HG03439 (cell line): ENCODE measurements at regions not wholly inside any gene's neighbourhood (a gene's known extent, or its start where the extent isn't known, plus 50 kb on each side); places are given as distances from the start of the nearest gene placed in this dataset.

Experiments
- ATAC-seq: cut with Tn5 transposase; IDR thresholded peaks from one replicate; pipeline ENCODE4 v1.9.1; 2021; ENCODE audit warnings: mild to moderate bottlenecking, moderate library complexity; ENCODE audit not compliant: unreplicated experiment

DNA sequence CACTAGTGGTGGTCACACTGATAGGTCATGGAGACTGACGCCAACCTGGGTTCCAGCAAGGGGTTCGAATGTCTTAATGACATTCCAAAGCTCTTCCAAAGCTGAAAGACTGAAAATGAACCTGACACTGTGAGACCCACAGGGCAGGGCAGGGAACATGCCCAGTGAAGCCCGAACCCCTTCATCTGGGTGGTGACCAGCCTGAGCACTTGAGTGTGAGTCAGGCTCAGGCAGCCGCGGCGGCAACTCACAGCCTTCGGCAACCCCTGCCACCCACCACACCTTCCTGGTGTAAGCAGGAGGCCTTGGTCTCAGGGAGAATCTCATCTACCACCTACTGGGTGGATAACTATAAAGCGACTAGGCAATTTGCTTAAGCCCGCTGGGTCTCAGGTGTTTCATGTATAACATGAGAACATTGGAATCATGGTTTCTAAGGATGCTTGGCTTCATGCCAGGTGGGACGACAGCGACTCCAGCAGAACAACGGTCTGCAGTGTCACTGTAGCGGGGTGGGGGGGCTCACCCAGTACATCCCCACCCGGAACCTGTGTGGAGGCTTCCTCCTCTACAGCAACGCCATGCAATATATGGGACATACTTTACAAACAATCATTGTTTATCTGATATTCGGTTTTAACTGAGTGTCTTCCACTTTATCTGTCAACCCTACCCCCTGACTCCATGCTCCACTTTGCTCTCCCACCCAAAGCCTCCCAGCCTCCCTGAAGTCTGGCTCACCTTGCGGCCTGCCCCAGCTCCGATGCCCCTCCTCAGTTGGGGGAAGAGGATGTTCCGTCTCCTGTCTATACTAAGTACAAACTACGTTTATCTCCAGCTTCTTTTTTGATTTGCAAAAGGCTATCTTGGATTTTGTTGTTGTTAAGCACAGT is 125.0 kb upstream of the MEF2A start:
- ATAC-seq, result no peak

DNA sequence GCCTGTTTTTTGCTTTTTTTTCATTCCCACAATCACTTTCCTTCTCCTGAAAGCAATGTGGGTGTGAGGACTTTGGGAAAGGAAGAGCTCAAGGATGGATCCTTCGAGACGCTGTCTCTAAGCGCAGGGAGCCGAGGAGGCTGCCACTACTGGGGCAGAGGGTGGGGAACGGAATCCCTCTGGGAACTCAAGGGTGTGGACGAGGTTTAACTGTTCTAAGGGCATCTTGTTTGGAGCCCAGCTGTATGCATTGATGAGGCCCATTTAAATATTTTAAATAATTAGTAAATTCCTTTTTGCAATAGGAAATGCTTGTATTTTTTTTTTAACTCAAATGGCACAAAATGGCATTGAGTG is 124.4 kb upstream of the MEF2A start:
- ATAC-seq, result no peak

DNA sequence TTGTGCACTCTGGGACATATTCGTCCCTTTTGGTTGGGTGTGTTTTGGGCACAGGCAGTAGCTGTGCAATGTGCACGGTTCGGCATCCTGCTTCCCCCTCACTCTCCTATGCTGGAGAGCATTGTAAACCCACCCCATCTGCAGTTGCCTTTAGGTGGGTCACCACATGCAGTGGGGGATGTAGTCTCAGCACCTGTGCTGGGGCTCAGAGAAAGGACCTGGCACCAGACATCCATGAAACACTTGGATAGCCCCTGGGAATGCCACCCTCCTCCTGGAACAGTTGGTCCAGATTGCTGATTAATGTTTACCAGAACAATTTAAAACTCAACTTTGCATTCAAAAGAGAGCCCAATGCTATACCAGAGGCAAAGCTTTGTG is 123.9 kb upstream of the MEF2A start:
- ATAC-seq, result no peak

DNA sequence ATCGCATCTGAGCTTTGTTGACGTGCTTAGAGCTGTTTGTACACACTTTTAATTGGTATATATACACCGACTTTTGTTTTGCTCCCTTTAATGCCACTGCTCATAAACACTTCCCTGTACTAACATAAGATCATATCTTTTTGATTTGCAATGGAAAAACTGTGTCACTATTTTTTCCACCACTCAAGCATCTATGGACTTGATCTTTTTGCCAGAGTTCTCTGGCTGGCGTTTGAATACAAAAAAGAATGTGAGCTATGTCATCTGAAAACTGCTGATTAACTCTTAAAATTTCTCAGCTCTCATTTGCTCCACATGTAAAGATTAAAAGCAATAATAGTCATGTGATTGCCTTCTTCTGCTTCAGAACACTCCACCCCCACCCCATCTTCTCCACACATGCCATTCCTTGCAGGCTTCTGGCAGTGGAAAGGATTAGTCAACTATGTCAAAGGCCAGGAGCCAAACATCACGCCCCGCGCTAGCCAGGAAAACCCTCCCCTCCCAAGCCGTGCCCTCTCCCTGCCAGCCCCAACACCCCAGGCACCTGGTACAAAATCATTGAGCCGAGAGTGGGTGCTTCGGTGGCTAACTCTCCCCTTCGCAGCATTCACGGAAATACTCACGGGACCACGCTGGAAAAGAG is 123.4 kb upstream of the MEF2A start:
- no peak for ATAC-seq

DNA sequence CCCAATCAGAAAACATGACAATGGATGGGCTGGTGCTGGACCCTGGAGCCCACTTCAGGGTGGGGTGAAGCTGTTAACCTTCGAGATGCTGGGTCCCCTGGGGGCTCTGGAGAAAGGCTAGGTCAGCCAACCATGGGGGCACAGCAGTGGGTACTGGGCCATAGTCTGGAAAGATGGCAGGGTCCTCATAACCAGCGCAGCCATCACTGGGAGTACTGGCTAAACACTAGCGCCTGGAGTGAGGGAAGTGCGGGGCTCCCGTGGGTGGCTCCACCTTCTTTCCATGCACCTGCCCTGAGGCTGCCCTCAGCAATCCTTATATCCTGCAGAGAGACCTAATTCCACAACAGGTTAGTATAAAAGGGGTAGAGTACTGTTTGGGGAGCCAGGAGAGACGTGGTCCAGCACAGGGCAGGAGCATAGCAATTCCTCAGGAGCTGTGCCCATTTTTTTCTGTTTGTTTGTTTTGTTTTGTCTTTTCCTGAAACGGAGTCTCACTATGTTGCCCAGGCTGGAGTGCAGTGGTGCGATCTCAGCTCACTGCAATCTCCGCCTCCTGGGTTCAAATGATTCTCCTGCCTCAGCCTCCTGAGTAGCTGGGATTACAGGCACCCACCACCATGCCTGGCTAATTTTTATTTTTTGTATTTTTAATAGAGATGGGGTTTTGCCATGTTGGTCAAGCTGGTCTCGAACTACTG is 122.6 kb upstream of the MEF2A start:
- ATAC-seq, result no peak

DNA sequence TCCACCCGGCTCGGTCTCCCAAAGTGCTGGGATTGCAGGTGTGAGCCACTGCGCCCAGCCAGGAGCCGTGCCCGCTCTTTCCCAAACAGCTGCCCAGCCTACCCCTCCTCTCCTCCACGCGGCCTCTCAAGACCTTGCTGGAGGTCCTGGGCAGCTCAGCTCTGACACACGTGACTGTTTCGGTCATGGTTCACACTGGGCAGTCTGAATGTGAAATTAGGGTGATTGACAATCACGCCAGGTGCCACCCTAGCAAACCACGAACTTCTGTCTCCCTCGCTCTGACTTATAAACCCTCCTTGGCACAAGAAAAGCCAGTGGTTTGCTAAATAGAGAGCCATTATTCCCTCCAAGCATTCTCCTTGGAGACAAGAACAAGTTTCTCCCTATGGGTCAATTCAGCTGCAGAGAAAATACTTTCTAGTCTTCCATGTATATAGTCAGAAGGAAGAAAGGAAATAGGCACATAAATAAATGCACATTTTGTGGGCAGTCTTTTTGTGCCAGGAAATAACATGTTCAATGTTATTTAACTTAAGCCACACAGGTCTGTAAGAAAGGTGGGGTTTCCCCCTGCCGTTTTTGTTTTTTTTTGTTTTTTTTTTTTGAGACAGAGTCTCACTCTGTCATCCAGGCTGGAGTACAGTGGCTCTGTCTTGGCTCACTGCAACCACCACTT is 121.9 kb upstream of the MEF2A start:
- ATAC-seq, result no peak

DNA sequence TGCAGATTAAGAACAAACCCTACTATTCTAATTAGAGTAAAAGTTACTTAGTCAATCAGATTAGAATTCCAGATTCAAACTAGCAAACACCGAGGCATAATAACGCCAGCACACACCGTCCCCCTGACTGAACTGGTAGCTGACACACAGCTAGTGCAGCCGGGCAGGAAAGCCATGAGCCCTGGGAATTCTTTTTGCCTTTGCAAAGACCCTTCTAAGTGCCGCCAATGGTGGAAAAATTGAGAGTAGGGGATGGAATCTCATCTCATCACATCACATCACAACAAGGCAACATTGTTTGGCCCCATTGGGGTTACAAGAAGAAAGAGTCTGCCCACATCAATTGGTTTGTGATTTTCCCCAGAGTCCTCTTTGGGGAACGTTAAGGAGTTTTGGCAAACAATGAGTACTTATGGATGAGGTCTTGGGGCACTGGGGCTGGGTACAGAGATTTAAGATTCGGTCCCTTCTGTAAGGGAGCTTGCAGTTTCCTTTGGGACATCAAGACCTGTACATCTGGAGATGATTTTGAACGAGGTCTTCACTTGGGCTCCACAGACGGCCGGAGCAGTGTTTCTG is 120.4 kb upstream of the MEF2A start:
- ATAC-seq, result no peak

DNA sequence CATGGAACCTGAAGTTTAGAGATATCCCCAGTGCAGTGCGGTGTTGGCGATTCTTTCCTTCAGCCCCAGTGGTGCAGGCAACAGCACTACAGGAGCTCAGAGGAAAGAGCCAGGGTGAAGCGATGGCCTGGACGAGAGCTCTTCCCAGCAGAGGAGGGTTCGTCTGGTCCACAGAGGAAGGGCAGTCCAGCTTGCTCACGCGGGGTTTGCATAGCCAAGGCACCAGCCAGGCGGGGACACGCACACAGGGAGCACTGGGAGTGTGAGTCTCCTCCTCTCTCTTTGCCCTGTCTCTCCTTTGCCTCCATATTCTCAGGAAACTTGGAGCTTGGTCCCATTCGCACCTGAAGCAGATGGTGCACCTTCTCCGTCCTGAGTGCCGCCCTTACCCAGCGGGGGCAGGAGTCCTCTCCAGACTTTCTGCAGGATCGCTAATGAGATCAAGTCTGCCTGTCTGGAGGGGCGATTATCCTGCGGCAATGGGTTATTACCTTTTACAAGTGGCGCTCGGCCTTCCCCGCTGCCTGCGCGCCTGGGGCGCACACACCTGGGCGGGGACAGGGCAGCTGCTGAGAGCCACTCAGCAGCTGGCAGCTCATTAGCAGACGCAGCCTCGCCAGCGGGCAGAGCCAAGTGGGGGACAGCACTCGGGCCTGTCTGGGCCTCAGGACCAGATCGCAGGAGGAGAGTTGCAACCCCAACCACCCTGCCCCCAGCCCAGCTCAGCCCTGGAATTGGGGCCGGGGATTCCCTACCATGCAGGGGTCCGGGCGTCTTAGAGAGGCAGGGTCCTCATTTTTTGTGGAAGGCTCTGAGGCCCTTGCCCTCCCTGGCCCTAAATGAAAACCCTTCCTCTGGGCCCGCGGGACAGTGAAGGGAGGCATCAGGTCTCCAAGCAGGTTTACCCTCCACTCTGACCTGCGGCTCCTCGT is 119.0 kb upstream of the MEF2A start:
- ATAC-seq, result no peak

DNA sequence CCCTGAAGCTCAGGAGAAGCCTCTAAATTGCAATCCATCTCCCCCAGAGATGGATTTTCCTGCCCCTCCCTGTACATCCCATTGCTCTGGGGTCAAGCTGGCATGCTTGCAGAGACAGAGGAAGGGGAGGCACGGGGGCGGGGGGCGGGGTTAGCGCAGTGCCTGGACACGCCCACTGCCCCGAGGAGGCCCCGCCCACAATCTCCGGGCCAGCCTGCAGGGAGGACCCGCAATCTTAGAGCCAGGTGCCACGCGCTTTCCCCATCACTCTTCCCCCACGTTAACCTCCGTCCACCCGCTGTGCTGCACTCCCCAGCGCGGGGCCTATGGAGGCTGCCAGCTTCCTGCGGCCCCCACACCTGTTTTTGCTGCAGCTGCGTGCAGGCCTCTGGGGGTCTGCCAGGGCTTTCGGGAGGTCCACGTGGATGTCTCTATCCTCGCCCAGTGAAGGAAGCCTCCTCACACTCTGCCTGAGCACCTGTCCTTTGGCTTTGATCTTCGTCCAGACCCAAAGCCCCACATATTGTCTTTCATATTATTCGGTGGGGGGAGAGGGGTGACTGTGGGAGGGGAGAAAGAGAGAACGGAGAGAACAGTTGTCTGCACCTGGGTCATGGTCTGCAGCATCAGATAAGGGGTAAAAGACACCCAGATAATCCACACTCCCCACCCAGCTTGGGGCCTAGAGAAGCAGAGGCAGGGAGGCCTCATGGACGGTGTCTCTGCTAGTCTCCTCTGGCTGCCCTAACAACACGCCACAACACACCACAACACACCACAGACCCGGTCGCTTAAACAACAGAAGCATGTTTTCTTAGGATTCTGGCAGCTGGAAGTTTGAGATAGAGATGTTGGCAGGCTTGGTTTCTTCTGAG is 118.0 kb upstream of the MEF2A start:
- no peak for ATAC-seq

DNA sequence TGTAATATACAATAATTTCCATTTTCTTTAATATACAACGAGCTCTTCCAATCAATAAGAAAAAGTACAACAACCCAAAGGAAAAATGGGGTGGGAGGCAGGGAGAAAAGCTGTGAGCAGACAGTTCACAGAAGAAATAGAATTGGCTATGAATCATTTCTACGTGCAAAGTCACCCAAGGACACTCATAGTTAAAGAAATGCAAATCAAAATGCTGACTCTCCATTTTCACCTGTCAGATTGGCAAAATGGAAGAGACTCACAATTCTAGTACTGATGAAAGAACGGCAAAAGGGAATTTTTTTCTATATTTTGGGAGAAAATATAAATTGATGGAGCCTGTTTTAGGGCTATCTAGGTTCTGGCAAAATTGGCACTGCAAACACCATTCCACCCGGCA is 116.3 kb upstream of the MEF2A start:
- ATAC-seq, result no peak

DNA sequence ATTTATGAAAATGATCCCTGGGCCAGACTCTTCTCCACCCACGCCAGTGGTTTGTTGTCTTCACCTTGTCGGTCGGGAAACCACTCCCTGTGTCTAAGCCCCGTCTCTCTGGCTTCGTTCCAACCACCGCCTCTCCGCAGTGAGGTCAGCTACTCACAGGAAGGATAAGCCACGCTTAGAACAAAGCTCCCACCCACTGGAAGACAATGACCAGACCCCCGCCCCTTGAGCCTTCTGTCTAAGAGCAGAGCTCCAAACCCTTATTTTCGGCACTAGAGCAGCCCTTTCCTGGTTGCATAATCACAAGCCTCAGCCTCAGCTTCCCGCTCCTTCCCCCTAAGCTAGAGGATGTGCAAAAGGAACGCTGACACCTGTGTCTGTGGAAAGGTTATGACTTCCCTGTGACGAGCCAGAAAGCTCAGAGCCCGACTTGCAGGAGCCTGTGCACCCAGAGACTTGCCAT is 114.9 kb upstream of the MEF2A start:
- no peak for ATAC-seq

DNA sequence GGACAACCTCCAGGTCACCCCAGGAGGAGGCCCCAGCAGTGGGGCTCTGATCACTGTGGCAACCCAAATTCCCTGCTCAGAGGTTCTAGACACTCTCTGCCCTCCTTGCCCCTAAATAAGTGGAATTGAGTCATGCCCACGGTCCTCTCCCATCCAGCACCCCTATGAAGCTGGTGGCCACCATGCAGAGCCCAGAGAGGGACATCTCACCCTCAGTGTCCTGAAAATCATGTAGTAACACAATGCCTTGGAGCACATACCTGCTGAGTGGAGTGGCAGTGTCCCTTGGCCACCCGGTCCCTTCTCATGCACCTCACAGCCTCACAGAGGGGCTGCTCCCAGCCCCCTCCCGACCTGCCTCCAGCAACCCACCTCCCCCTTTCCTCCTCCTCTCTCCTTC is 114.3 kb upstream of the MEF2A start:
- ATAC-seq, result no peak

DNA sequence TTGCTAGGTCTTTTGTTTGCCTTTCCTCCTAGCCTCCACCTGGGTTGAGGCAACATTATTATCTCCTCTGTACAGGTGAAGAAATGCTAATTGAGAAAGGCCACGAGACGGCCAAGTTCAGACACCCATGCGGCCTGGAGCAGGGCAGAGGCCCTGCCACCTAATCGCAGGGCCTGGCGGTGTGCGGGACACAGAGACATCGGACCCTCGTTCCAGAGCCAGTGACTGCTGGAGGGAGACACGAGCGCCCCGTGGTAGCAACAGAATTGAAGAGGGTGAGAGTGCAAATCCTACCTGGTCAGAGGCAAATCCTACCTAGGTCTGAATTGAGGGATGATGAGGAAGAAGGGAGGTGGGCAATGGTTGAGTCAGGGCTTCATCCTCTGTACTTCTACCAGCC is 113.8 kb upstream of the MEF2A start:
- ATAC-seq, result no peak

DNA sequence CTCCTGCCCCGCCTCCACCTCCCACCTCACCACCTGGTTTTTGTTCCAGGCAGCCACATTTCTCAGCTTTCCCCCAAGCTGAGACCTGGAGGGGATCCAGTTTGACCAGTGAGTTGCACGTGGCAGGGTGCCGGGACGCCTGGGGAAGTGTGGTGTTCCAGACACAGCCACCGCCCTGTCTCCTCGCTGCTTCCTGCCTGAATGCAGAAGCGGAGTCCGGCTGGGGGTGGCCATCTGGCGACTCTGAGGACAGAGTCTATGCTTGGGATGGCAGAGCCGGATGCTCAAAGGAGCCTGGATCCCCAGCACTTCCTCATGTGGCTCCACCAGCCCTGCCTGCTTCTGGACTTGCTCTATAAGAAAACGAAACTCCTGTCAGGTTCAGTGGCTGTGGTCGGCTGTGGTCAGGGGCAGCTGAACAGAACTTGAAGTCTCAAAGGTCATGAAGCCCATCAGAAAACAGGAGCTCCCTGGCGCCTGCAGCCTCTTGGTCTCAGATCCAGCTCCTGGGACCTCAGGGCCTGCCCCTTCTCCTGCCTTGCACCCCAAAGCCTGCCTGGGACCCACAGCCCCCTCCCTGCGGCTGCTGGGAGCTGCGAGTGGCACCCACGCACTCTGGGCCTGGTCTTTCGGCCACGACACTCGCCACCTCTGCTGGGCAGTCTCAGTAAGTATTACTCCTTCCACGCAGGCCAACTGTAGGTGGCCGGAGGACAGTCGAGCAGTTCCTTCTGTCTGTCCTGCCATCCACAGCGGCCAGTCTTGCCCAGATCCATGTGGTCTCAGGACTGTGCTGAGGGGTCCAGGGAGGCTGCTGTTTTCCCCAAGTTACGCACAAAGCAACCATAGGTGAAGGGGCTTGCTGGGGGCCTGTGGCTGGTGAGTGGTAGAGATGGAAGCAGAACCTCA is 112.8 kb upstream of the MEF2A start:
- ATAC-seq, result peak; percentile 73

DNA sequence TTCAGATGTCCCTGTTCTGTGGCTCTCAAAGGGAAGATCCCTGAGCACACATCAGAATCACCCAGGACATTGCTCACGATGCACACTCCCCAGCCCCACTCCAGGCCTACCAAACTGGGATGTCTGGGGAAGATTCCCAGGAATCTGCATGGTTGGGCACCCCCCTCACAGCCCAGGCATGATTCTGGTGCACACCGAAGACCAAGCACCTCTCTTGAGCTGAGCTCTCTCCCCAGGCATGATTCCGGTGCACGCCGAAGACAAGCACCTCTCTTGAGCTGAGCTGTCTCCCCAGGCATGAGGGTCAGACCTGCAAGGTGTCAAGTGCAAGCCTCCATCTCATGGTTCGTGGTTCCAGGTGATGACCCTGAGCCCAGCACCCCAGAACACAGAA is 112.2 kb upstream of the MEF2A start:
- no peak for ATAC-seq

DNA sequence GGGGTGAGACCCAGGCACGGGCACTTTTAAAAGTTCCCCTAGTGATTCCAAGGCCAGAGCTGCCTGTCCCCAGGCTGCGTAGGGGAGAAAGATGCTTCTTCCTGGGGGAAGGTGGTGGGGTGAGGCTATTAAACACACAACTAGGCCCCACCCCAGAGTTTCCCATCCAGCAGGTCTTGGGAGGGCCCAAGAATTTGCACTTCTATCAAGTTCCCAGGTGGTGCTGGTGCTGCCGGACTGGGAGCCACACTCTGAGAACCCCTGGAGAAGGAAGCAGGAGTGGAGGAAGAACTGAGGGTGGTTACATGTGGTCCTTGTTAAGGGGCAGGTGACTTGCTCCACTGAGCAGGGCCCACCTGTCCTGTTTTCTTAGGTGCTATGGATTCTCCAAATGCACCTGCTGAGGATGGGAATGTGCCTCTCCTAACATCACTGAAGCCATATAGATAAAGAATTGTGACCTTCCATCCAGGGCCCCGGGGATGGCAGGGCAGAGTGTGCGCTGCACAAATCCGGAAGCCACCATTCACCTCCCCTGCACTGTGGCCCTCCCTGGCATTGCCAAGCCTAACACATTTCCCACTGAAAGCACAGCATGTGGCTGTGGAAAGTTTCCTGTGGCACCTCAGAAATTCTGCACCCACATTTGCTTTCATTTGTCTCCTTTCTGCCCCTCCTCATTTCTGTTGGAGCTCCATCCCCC is 111.5 kb upstream of the MEF2A start:
- no peak for ATAC-seq
